ENCODE measurements at regions not wholly inside any gene's neighbourhood (a gene's known extent, or its start where the extent isn't known, plus 50 kb on each side); places are given as distances from the start of the nearest gene placed in this dataset.

DNA sequence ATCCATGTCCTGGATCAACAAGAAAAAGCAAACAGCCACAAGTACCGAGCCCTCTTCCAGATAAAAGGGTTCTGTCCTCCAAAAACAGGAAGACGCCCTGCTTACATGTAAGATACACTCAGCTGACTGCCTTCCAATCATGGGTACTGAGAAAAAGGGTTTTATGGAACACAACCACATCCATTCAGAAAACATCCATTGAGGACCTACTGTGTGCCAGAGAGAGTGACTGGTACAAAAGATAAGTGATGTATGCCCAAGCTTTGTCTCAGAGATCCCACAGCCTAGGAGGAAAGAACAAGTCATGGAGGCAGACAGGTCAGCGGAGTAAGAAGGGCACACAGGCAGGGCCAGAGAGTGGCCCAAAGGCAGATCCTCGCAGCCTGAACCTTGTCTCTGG is 94.8 kb upstream of the SSTR4 start (continued):
- TF ChIP-seq, protein P1, sequence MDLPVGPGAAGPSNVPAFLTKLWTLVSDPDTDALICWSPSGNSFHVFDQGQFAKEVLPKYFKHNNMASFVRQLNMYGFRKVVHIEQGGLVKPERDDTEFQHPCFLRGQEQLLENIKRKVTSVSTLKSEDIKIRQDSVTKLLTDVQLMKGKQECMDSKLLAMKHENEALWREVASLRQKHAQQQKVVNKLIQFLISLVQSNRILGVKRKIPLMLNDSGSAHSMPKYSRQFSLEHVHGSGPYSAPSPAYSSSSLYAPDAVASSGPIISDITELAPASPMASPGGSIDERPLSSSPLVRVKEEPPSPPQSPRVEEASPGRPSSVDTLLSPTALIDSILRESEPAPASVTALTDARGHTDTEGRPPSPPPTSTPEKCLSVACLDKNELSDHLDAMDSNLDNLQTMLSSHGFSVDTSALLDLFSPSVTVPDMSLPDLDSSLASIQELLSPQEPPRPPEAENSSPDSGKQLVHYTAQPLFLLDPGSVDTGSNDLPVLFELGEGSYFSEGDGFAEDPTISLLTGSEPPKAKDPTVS (IDR thresholded peaks at IDR 0.05; ENCODE audit: low read depth, low read length): no peak
- TF ChIP-seq GABPA (IDR thresholded peaks at IDR 0.05; ENCODE audit: low read depth): no peak
- TF ChIP-seq BACH1 (IDR thresholded peaks at IDR 0.05; ENCODE audit: borderline replicate concordance): no peak
- TF ChIP-seq, protein P2, sequence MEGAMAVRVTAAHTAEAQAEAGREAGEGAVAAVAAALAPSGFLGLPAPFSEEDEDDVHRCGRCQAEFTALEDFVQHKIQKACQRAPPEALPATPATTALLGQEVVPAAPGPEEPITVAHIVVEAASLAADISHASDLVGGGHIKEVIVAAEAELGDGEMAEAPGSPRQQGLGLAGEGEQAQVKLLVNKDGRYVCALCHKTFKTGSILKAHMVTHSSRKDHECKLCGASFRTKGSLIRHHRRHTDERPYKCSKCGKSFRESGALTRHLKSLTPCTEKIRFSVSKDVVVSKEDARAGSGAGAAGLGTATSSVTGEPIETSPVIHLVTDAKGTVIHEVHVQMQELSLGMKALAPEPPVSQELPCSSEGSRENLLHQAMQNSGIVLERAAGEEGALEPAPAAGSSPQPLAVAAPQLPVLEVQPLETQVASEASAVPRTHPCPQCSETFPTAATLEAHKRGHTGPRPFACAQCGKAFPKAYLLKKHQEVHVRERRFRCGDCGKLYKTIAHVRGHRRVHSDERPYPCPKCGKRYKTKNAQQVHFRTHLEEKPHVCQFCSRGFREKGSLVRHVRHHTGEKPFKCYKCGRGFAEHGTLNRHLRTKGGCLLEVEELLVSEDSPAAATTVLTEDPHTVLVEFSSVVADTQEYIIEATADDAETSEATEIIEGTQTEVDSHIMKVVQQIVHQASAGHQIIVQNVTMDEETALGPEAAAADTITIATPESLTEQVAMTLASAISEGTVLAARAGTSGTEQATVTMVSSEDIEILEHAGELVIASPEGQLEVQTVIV (IDR thresholded peaks at IDR 0.05; ENCODE audit: borderline replicate concordance, partially characterized antibody): no peak
- TF ChIP-seq ZZZ3 (IDR thresholded peaks at IDR 0.05; ENCODE audit: control insufficient read depth, insufficient read length, low read depth): no peak
- TF ChIP-seq HDAC6 (IDR thresholded peaks at IDR 0.05; ENCODE audit: unreplicated experiment): no peak
- no peak for TF ChIP-seq YY1 (IDR thresholded peaks at IDR 0.05; ENCODE audit: low read depth, low read length)
- TF ChIP-seq, protein P3, sequence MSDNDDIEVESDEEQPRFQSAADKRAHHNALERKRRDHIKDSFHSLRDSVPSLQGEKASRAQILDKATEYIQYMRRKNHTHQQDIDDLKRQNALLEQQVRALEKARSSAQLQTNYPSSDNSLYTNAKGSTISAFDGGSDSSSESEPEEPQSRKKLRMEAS (IDR thresholded peaks at IDR 0.05; ENCODE audit: low read depth, low read length): no peak
- no peak for TF ChIP-seq PAX8 (IDR thresholded peaks at IDR 0.05)
- no peak for TF ChIP-seq SIX5 (IDR thresholded peaks at IDR 0.05; ENCODE audit: low read depth, low read length, severe bottlenecking)
- TF ChIP-seq, protein P4, sequence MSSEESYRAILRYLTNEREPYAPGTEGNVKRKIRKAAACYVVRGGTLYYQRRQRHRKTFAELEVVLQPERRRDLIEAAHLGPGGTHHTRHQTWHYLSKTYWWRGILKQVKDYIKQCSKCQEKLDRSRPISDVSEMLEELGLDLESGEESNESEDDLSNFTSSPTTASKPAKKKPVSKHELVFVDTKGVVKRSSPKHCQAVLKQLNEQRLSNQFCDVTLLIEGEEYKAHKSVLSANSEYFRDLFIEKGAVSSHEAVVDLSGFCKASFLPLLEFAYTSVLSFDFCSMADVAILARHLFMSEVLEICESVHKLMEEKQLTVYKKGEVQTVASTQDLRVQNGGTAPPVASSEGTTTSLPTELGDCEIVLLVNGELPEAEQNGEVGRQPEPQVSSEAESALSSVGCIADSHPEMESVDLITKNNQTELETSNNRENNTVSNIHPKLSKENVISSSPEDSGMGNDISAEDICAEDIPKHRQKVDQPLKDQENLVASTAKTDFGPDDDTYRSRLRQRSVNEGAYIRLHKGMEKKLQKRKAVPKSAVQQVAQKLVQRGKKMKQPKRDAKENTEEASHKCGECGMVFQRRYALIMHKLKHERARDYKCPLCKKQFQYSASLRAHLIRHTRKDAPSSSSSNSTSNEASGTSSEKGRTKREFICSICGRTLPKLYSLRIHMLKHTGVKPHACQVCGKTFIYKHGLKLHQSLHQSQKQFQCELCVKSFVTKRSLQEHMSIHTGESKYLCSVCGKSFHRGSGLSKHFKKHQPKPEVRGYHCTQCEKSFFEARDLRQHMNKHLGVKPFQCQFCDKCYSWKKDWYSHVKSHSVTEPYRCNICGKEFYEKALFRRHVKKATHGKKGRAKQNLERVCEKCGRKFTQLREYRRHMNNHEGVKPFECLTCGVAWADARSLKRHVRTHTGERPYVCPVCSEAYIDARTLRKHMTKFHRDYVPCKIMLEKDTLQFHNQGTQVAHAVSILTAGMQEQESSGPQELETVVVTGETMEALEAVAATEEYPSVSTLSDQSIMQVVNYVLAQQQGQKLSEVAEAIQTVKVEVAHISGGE (CRISPR knock-in tag; IDR thresholded peaks at IDR 0.05): no peak
- TF ChIP-seq PAX5 (IDR thresholded peaks at IDR 0.05; ENCODE audit: borderline replicate concordance, low read depth, low read length): no peak

All from GM12878 (cell line).